ENCODE measurements at regions not wholly inside any gene's neighbourhood (a gene's known extent, or its start where the extent isn't known, plus 50 kb on each side); places are given as distances from the start of the nearest gene placed in this dataset.

GRCh38 chr4:96103086-96103485 is 263.2 kb downstream of the PDHA2 start:
- CTCF ChIA-PET, result no interaction called here
- BruUV-seq (replicated peaks), result no TSS peak
- H3K9me2 ChIP-seq (ENCODE audit: insufficient read depth), result no peaks in the 10 kb centered on the region
- no peak for ATAC-seq
- DNase-seq (ENCODE audit: low read depth, low spot score), result no peak
- TF ChIP-seq TCF7L2 (IDR thresholded peaks at IDR 0.05; ENCODE audit: borderline replicate concordance, extremely low read depth, insufficient read depth, insufficient read length) (no peak), CTCF (IDR thresholded peaks at IDR 0.05 in 2 of 3, conservative IDR thresholded peaks at IDR 0.05 in 1 of 3; ENCODE audit: borderline replicate concordance in 1 of 3, insufficient read depth in 1 of 3, low read depth in 2 of 3, low read length in 2 of 3) (no peak), FOSL1 (IDR thresholded peaks at IDR 0.05; ENCODE audit: low read depth) (no peak)
- H3K79me2 ChIP-seq (ENCODE audit: insufficient read depth, low read length), result no peaks in the 10 kb centered on the region
- H2AFZ ChIP-seq (ENCODE audit: low read depth, low read length, poor library complexity, severe bottlenecking), result peak overlapping the region; percentile 44
- RAD21 ChIA-PET (ENCODE audit: low non-redundant PET in 1 of 2, low total read pairs in 2 of 2, uncharacterized antibody in 2 of 2, unreplicated experiment in 2 of 2), result no interaction called here
- POLR2A ChIA-PET, result no interaction called here
- peaks cover 0 to 11% of the 10 kb centered on the region in 2 experiments; a peak in 1 of 4 replicates for H3K4me1 ChIP-seq (ENCODE audit: control insufficient read depth in 1 of 2, insufficient read depth in 2 of 2, low read length in 2 of 2)
- intact Hi-C loops (cut with micrococcal nuclease), result no loop called here
- H3K27ac ChIP-seq (ENCODE audit: low read depth, low read length), result no peak overlapping the region
- peak overlapping the region; percentile 33; the same call in 1 of the 2 replicates for H3K4me2 ChIP-seq (ENCODE audit: low read length)
- H3K4me3 ChIP-seq (replicated peaks in 1 of 2; ENCODE audit: low read depth in 1 of 2, low read length in 2 of 2), result no peak overlapping the region
- no peaks in the 10 kb centered on the region for H4K20me1 ChIP-seq (ENCODE audit: insufficient read depth)
- no peaks in the 10 kb centered on the region for H3K9me3 ChIP-seq (ENCODE audit: control insufficient read depth in 1 of 2, insufficient read depth in 1 of 2, low read depth in 1 of 2, low read length in 2 of 2)
- no peak overlapping the region for H3K9ac ChIP-seq (ENCODE audit: low read length)
- H3K36me3 ChIP-seq (ENCODE audit: control insufficient read depth in 1 of 2, insufficient read depth in 2 of 2, low read length in 2 of 2), result no peaks in the 10 kb centered on the region
- H3K27me3 ChIP-seq (ENCODE audit: insufficient read depth, low read length), result no peaks in the 10 kb centered on the region

GRCh38 chr4:96108146-96108545 is 268.3 kb downstream of the PDHA2 start:
- ChIA-PET POLR2A (no interaction called here), RAD21 (ENCODE audit: low non-redundant PET in 1 of 2, low total read pairs in 2 of 2, uncharacterized antibody in 2 of 2, unreplicated experiment in 2 of 2) (no interaction called here)

More at GRCh38 chr4:96108146-96108545, 268.3 kb downstream of the PDHA2 start:
- TF ChIP-seq POLR2AphosphoS5 (IDR thresholded peaks at IDR 0.05; ENCODE audit: low read depth, low read length) (no peak), JUND (IDR thresholded peaks at IDR 0.05) (no peak), EZH2phosphoT487 (IDR thresholded peaks at IDR 0.05; ENCODE audit: borderline replicate concordance) (no peak), EZH2 (IDR thresholded peaks at IDR 0.05) (no peak), REST (IDR thresholded peaks at IDR 0.05; ENCODE audit: low read depth) (no peak)
- H3K4me2 ChIP-seq (ENCODE audit: low read length), result no peak overlapping the region
- no peak for ATAC-seq
- H3K9ac ChIP-seq (ENCODE audit: low read length), result no peak overlapping the region
- H3K27me3 ChIP-seq (ENCODE audit: insufficient read depth, low read length), result no peaks in the 10 kb centered on the region
- H3K4me1 ChIP-seq (ENCODE audit: control insufficient read depth in 1 of 2, insufficient read depth in 2 of 2, low read length in 2 of 2), result peaks cover 0 to under 1% of the 10 kb centered on the region in 2 experiments; a peak in 1 of 4 replicates
- intact Hi-C loops (cut with micrococcal nuclease), result no loop called here
- CTCF ChIA-PET, result no interaction called here
- no peak overlapping the region for H2AFZ ChIP-seq (ENCODE audit: low read depth, low read length, poor library complexity, severe bottlenecking)
- no peaks in the 10 kb centered on the region for H3K9me3 ChIP-seq (ENCODE audit: control insufficient read depth in 1 of 2, insufficient read depth in 1 of 2, low read depth in 1 of 2, low read length in 2 of 2)
- H3K79me2 ChIP-seq (ENCODE audit: insufficient read depth, low read length), result no peaks in the 10 kb centered on the region
- no peak for DNase-seq (ENCODE audit: low read depth, low spot score)
- H3K27ac ChIP-seq (ENCODE audit: low read depth, low read length), result no peak overlapping the region
- H3K36me3 ChIP-seq (ENCODE audit: control insufficient read depth in 1 of 2, insufficient read depth in 2 of 2, low read length in 2 of 2), result no peaks in the 10 kb centered on the region
- no peaks in the 10 kb centered on the region for H4K20me1 ChIP-seq (ENCODE audit: insufficient read depth)
- no TSS peak for BruUV-seq (replicated peaks)
- no peak overlapping the region for H3K4me3 ChIP-seq (replicated peaks in 1 of 2; ENCODE audit: low read depth in 1 of 2, low read length in 2 of 2)
- H3K9me2 ChIP-seq (ENCODE audit: insufficient read depth), result no peaks in the 10 kb centered on the region
